Astrocyte of the cerebellum (primary cell): ENCODE measurements at regions not wholly inside any gene's neighbourhood (a gene's known extent, or its start where the extent isn't known, plus 50 kb on each side); places are given as distances from the start of the nearest gene placed in this dataset.

ENCODE experiments used
- DNase-seq: peaks from one replicate; pipeline ENCODE4 v3.0.0-alpha.2; 2011; ENCODE audit warnings: low read depth
- H3K4me3 ChIP-seq: 2 replicates; pipeline ENCODE4 v1.5.1; 2011; ENCODE audit warnings: mild to moderate bottlenecking, low read depth, low read length, moderate library complexity
- in situ Hi-C: cut with HindIII; loops from 2 replicates; pipeline ENCODE4 v1.10.0; 2017; ENCODE audit warnings: low sequenced_read_pairs
- TF ChIP-seq, protein P1 (sequence below): IDR thresholded peaks from 2 replicates; pipeline ENCODE4 v1.5.1; 2012; ENCODE audit warnings: low read length, low read depth, moderate library complexity, mild to moderate bottlenecking; ENCODE audit errors: missing control alignments

DNA sequence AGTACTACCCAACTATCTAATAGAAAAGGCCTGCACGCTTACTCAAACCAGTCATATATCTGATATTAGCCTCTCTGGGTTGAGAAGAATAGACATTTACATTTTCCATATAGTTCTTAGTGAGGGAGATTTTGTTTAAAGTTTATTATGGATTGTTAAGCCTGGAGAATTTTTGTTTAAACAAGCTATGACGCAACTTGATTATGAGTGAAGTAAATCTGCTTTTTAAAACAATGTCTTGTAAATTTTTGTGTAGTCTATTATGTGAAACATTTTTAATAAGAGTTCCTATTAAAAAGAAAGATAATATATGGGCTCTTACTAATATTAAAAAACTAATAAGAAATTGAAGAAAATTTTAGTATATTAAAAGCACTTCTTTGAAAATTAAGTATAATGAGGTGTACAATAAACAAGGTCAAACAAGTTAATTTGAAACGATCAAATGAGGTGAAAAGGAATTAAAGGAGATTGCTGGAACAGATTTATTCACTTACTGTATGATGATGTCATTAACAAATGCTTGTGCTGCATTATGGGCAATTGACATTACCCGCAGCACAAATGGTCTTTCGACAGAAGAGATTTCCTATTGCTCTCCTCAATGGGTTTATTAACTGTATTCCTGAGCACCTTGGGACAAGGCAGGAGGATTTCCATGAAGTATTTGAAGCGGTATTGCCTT is 229.2 kb upstream of the SMIM21 start:
- no peak overlapping the region for H3K4me3 ChIP-seq
- TF ChIP-seq, protein P1, sequence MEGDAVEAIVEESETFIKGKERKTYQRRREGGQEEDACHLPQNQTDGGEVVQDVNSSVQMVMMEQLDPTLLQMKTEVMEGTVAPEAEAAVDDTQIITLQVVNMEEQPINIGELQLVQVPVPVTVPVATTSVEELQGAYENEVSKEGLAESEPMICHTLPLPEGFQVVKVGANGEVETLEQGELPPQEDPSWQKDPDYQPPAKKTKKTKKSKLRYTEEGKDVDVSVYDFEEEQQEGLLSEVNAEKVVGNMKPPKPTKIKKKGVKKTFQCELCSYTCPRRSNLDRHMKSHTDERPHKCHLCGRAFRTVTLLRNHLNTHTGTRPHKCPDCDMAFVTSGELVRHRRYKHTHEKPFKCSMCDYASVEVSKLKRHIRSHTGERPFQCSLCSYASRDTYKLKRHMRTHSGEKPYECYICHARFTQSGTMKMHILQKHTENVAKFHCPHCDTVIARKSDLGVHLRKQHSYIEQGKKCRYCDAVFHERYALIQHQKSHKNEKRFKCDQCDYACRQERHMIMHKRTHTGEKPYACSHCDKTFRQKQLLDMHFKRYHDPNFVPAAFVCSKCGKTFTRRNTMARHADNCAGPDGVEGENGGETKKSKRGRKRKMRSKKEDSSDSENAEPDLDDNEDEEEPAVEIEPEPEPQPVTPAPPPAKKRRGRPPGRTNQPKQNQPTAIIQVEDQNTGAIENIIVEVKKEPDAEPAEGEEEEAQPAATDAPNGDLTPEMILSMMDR: no peak
- DNase-seq: no peak
- in situ Hi-C loops: no loop called here

DNA sequence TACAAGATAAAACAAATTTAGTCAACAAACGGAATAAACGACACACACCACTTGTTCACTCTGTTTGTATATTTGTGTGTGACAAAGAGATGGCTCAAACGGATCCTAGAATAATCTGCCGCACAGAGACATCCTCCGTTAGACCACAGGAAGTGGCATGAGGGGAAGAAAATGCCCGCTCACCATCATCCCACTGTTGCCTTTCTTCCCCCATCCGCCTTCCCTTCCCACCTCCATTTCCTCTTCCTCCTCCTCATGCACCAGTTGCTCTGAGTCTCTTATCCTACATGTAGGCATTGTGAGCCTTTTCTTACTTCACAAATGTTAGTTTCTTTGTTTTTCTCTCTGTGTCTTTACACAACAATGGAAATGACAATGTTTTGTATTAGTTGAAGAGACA is 228.5 kb upstream of the SMIM21 start:
- TF ChIP-seq, protein P1: no peak
- H3K4me3 ChIP-seq: no peak overlapping the region
- no peak for DNase-seq
- in situ Hi-C loops: no loop called here

DNA sequence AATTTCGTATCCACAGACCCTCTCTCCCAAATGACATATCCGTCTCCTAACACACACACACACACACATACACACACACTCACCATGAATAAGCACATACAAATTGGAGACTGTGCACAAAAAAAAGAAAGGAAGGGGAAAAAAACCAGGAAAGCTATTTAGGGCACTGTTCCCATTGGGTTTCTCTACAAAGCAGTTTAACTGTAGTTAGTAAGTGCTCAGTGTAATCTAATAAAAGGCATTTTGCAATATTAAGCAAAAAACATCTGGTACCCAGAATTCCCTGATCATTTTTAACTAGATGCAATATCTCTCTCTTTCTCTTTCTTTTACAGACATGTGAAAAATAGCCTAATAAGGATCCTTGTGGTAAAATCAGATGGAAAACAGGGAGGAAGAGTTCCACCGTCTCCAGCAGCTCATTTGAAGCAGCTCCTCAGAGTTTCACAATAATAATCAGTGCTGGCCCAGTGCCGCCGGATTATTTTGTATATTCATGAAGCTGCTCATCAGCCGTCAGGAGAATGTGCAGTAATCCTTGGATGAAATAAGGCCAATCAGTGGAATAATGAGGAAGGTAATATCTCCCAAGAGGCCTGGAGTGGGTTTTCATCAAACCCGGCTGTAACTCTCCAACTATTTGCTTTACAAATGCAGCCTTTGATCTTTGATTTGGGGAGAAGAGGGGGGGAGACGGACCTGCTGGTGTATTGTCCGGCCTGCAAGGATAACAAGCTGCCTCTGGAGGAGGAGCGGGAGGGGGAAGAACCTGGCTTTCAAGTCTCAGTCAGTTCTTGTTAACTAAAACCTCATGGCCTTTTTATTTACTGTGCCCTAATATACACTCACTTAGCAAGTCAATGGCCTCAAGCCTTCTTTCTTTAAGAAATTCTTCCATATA is 227.6 kb upstream of the SMIM21 start:
- in situ Hi-C loops: no loop called here
- TF ChIP-seq, protein P1: no peak
- DNase-seq: no peak
- no peak overlapping the region for H3K4me3 ChIP-seq

DNA sequence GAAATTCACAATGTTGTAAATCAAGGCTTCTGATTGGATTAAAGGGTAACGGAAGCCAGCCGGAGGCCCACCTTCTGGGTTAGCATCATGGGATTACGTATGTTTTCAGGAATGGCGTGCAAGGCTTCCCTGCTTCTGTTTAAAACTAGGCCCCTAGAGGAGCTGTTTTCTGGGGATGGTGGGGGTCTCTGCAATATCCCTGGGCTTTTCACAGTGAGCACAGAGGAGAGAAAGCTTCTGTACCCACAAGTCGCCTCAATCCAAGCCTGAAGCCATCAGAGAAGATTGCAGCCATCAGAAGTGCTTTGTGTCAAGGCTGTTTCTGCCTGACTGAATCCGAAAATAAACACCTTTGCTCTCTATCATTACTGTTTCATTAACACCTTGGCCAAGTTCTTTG is 226.9 kb upstream of the SMIM21 start:
- in situ Hi-C loops: no loop called here
- TF ChIP-seq, protein P1: no peak
- no peak overlapping the region for H3K4me3 ChIP-seq
- no peak for DNase-seq

DNA sequence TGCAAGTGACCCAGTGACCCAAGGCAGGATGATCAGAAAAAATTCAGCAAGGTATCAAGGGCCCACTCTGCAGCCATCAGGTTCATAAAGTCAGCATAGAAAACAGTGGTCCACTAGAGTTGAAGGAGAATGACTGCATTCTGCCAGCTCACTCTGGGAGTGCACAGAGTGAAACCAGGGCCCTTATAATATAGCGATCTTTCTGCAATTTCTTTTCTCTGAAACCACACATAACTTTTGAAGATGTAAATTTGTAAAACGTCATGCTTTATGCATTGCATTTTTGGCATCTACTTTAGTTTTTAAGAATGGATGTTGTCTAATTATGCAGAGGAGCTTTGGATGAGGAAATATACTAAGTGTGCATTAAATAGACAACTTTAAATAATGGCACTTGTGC is 225.0 kb upstream of the SMIM21 start:
- DNase-seq: no peak
- in situ Hi-C loops: no loop called here

DNA sequence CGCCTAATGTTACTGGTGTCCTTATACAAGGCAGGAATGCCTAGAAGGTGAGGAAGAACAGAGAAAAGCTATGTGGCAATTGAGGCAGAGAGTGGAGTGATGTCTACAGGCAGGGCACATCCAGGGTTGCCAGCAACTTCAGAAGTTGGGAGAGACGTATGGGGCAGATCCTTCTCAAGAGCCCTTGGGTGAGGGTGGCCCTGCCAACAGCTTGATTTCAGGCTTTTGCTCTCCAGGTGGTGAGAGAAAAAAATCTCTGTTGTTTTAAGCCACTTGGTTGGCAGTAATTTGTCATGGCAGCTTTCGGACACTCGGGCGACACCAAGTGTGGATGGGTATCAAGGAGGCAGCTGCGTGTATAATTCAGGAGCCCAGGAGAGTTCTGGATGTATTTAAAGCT is 217.4 kb upstream of the SMIM21 start:
- H3K4me3 ChIP-seq: no peak overlapping the region
- TF ChIP-seq, protein P1: no peak
- in situ Hi-C loops: no loop called here
- DNase-seq: no peak

More for the DNA sequence above, 225.0 kb upstream of the SMIM21 start:
- TF ChIP-seq, protein P1: no peak
- no peak overlapping the region for H3K4me3 ChIP-seq
